ENCODE measurements at regions not wholly inside any gene's neighbourhood (a gene's known extent, or its start where the extent isn't known, plus 50 kb on each side); places are given as distances from the start of the nearest gene placed in this dataset.

- Histone ChIP-seq H3K4me3 (replicated peaks in 1 of 3; ENCODE audit: insufficient read depth in 1 of 3, low read depth in 1 of 3, low read length in 3 of 3) (no peak overlapping the region), H3K27me3 (ENCODE audit: control insufficient read depth in 2 of 2, insufficient read depth in 2 of 2, low read length in 2 of 2) (no peaks in the 10 kb centered on the region), H4K20me1 (replicated peaks; ENCODE audit: control insufficient read depth, extremely low read depth, insufficient read depth, low read length) (no peaks in the 10 kb centered on the region), H3K27ac (ENCODE audit: insufficient read depth, low read depth, low read length) (no peak overlapping the region), H3K36me3 (ENCODE audit: control insufficient read depth in 2 of 2, extremely low read depth in 1 of 2, insufficient read depth in 2 of 2, low read length in 2 of 2) (no peaks in the 10 kb centered on the region), H3K9ac (replicated peaks; ENCODE audit: extremely low read depth, insufficient read depth, low read length) (no peak overlapping the region), H2AFZ (ENCODE audit: low read depth, low read length) (no peak overlapping the region), H3K79me2 (ENCODE audit: control insufficient read depth, insufficient read depth, low read length) (no peaks in the 10 kb centered on the region), H3K4me2 (ENCODE audit: insufficient read depth, low read length) (no peak overlapping the region), H3K9me1 (replicated peaks; ENCODE audit: control insufficient read depth, extremely low read depth, insufficient read depth, low read length) (no peaks in the 10 kb centered on the region), H3K4me1 (ENCODE audit: control insufficient read depth, extremely low read depth, insufficient read depth, low read length) (no peaks in the 10 kb centered on the region), H3K9me3 (replicated peaks; ENCODE audit: control insufficient read depth, insufficient read depth, low read length) (no peaks in the 10 kb centered on the region)
- DNase-seq (ENCODE audit: low read depth, low spot score), result peak; percentile 32
- ChIA-PET POLR2A (no interaction called here), CTCF (interaction anchor here (1.0 kb wide), 1 partner anchor 9 kb away, joined by 4 read pairs; no protein-coding TSS in a partner anchor)
- TF ChIP-seq MYC (IDR thresholded peaks at IDR 0.05; ENCODE audit: low read depth, low read length) (no peak), FOS (IDR thresholded peaks at IDR 0.05; ENCODE audit: borderline replicate concordance, insufficient read depth, low read length) (no peak), MAX (IDR thresholded peaks at IDR 0.05; ENCODE audit: insufficient read depth, insufficient read length) (no peak), CTCF (IDR thresholded peaks at IDR 0.05; ENCODE audit: extremely low read depth in 1 of 2, insufficient read depth in 1 of 2, low read depth in 1 of 2, low read length in 2 of 2) (no peak), GATA2 (IDR thresholded peaks at IDR 0.05; ENCODE audit: insufficient read depth, insufficient read length, low read depth, low read length) (peak; percentile 56), EZH2 (IDR thresholded peaks at IDR 0.05; ENCODE audit: borderline replicate concordance, low read depth, low read length, severe bottlenecking) (no peak), POLR2A (IDR thresholded peaks at IDR 0.05; ENCODE audit: low read depth, low read length) (no peak), JUN (IDR thresholded peaks at IDR 0.05; ENCODE audit: borderline replicate concordance, insufficient read depth, insufficient read length, low read depth) (no peak)
- FAIRE-seq, result no peak
- no TSS peak for BruUV-seq (replicated peaks)
- intact Hi-C loops (cut with micrococcal nuclease), result no loop called here
- dilution Hi-C loops (cut with MboI; ENCODE audit: extremely low pct_ligation_motif_present, low sequenced_read_pairs), result no loop called here
These were observed 88.3 kb downstream of the ETAA1 start for GRCh38 chr2:67485431-67485830.
